ENCODE measurements at regions not wholly inside any gene's neighbourhood (a gene's known extent, or its start where the extent isn't known, plus 50 kb on each side); places are given as distances from the start of the nearest gene placed in this dataset.

GRCh38 chr14:79997509-79998208 lies 213.6 kb downstream of the DIO2 start:
- Mint-ChIP-seq H3K4me1 (ENCODE audit: low read depth, unreplicated experiment) (peaks cover 5% of the 10 kb centered on the region), H3K27me3 (ENCODE audit: insufficient read depth, unreplicated experiment) (no peaks in the 10 kb centered on the region), H3K4me3 (ENCODE audit: unreplicated experiment) (no peak overlapping the region), H3K36me3 (ENCODE audit: insufficient read depth, unreplicated experiment) (no peaks in the 10 kb centered on the region), H3K9me3 (ENCODE audit: unreplicated experiment) (peaks cover 8% of the 10 kb centered on the region), H3K27ac (ENCODE audit: unreplicated experiment) (no peak overlapping the region)
- Histone ChIP-seq H3K4me3 (ENCODE audit: low read depth, low read length) (no peak overlapping the region), H3K4me1 (peaks cover under 1% of the 10 kb centered on the region; the same call in 1 of the 2 replicates), H3K36me3 (ENCODE audit: control insufficient read depth, insufficient read depth, low read length) (no peaks in the 10 kb centered on the region), H3K27me3 (replicated peaks; ENCODE audit: control insufficient read depth, insufficient read depth, low read length) (no peaks in the 10 kb centered on the region), H3K9me3 (no peaks in the 10 kb centered on the region)
- DNase-seq: no peak
- ChIA-PET CTCF (no interaction called here), POLR2A (no interaction called here)
- intact Hi-C loops (cut with micrococcal nuclease; ENCODE audit: unreplicated experiment): no loop called here
- no TSS peak for BruUV-seq (replicated peaks)
- no peak for TF ChIP-seq CTCF (IDR thresholded peaks at IDR 0.05; ENCODE audit: insufficient read depth in 1 of 2, low read depth in 1 of 2, low read length in 1 of 2, severe bottlenecking in 1 of 2, unreplicated experiment in 1 of 2)

- Mint-ChIP-seq H3K9me3 (ENCODE audit: unreplicated experiment) (no peaks in the 10 kb centered on the region), H3K36me3 (ENCODE audit: insufficient read depth, unreplicated experiment) (no peaks in the 10 kb centered on the region), H3K27me3 (ENCODE audit: insufficient read depth, unreplicated experiment) (no peaks in the 10 kb centered on the region), H3K4me3 (ENCODE audit: unreplicated experiment) (no peak overlapping the region), H3K4me1 (ENCODE audit: low read depth, unreplicated experiment) (no peaks in the 10 kb centered on the region), H3K27ac (ENCODE audit: unreplicated experiment) (no peak overlapping the region)
- intact Hi-C loops (cut with micrococcal nuclease; ENCODE audit: unreplicated experiment): no loop called here
- DNase-seq: no peak
- no peaks in the 10 kb centered on the region for H3K9me3 ChIP-seq
- CTCF ChIA-PET: no interaction called here
- no TSS peak for BruUV-seq (replicated peaks)
- POLR2A ChIA-PET: no interaction called here
- no peak for TF ChIP-seq CTCF (IDR thresholded peaks at IDR 0.05; ENCODE audit: insufficient read depth in 1 of 2, low read depth in 1 of 2, low read length in 1 of 2, severe bottlenecking in 1 of 2, unreplicated experiment in 1 of 2)
- no peaks in the 10 kb centered on the region for H3K36me3 ChIP-seq (ENCODE audit: control insufficient read depth, insufficient read depth, low read length)
- H3K27me3 ChIP-seq (replicated peaks; ENCODE audit: control insufficient read depth, insufficient read depth, low read length): no peaks in the 10 kb centered on the region
- H3K4me1 ChIP-seq: no peaks in the 10 kb centered on the region
- H3K4me3 ChIP-seq (ENCODE audit: low read depth, low read length): no peak overlapping the region
These were observed 218.7 kb downstream of the DIO2 start for GRCh38 chr14:79992407-79993198.

- H3K9me3 Mint-ChIP-seq (ENCODE audit: unreplicated experiment): no peaks in the 10 kb centered on the region
- H3K4me3 ChIP-seq (ENCODE audit: low read depth, low read length): no peak overlapping the region
- ChIA-PET CTCF (no interaction called here), POLR2A (no interaction called here)
- H3K27ac Mint-ChIP-seq (ENCODE audit: unreplicated experiment): no peak overlapping the region
- H3K27me3 Mint-ChIP-seq (ENCODE audit: insufficient read depth, unreplicated experiment): no peaks in the 10 kb centered on the region
- no peak for TF ChIP-seq CTCF (IDR thresholded peaks at IDR 0.05; ENCODE audit: insufficient read depth in 1 of 2, low read depth in 1 of 2, low read length in 1 of 2, severe bottlenecking in 1 of 2, unreplicated experiment in 1 of 2)
- H3K9me3 ChIP-seq: no peaks in the 10 kb centered on the region
- no peaks in the 10 kb centered on the region for H3K36me3 Mint-ChIP-seq (ENCODE audit: insufficient read depth, unreplicated experiment)
- H3K4me3 Mint-ChIP-seq (ENCODE audit: unreplicated experiment): no peak overlapping the region
- intact Hi-C loops (cut with micrococcal nuclease; ENCODE audit: unreplicated experiment): no loop called here
- no peak for DNase-seq
- no peaks in the 10 kb centered on the region for H3K36me3 ChIP-seq (ENCODE audit: control insufficient read depth, insufficient read depth, low read length)
- no peaks in the 10 kb centered on the region for H3K4me1 ChIP-seq
- no TSS peak for BruUV-seq (replicated peaks)
- no peaks in the 10 kb centered on the region for H3K27me3 ChIP-seq (replicated peaks; ENCODE audit: control insufficient read depth, insufficient read depth, low read length)
- H3K4me1 Mint-ChIP-seq (ENCODE audit: low read depth, unreplicated experiment): no peaks in the 10 kb centered on the region
These were observed 219.4 kb downstream of the DIO2 start for GRCh38 chr14:79991866-79992265.

Data from Caco-2 (cell line).